ENCODE measurements at regions not wholly inside any gene's neighbourhood (a gene's known extent, or its start where the extent isn't known, plus 50 kb on each side); places are given as distances from the start of the nearest gene placed in this dataset.

- DNase-seq (ENCODE audit: low spot score): no peak
Observed at GRCh38 chr17:73932216-73932749, 271.2 kb upstream of the RPL38 start.

GRCh38 chr17:73933164-73933766 lies 270.2 kb upstream of the RPL38 start:
- no peak for DNase-seq (ENCODE audit: low spot score)

- no peak for DNase-seq (ENCODE audit: low spot score)
Observed at GRCh38 chr17:73933871-73934270, 269.6 kb upstream of the RPL38 start.

GRCh38 chr17:73934696-73935095 lies 268.8 kb upstream of the RPL38 start:
- no peak for DNase-seq (ENCODE audit: low spot score)

- DNase-seq (ENCODE audit: low spot score): no peak
Observed at GRCh38 chr17:73936908-73937627, 266.4 kb upstream of the RPL38 start.

GRCh38 chr17:73938706-73939105 lies 264.8 kb upstream of the RPL38 start:
- DNase-seq (ENCODE audit: low spot score): no peak

- DNase-seq (ENCODE audit: low spot score): no peak
Observed at GRCh38 chr17:73939806-73940205, 263.7 kb upstream of the RPL38 start.

GRCh38 chr17:73940511-73940910 lies 263.0 kb upstream of the RPL38 start:
- DNase-seq (ENCODE audit: low spot score): no peak

- DNase-seq (ENCODE audit: low spot score): no peak
Observed at GRCh38 chr17:73941919-73942530, 261.5 kb upstream of the RPL38 start.

- DNase-seq (ENCODE audit: low spot score): no peak
Observed at GRCh38 chr17:73942703-73943415, 260.6 kb upstream of the RPL38 start.

GRCh38 chr17:73943416-73944110 lies 259.9 kb upstream of the RPL38 start:
- DNase-seq (ENCODE audit: low spot score): no peak

- DNase-seq (ENCODE audit: low spot score): no peak
Observed at GRCh38 chr17:73944366-73944765, 259.1 kb upstream of the RPL38 start.

GRCh38 chr17:73947281-73947965 lies 256.1 kb upstream of the RPL38 start:
- DNase-seq (ENCODE audit: low spot score): no peak

- DNase-seq (ENCODE audit: low spot score): no peak
Observed at GRCh38 chr17:73947966-73948355, 255.5 kb upstream of the RPL38 start.

- DNase-seq (ENCODE audit: low spot score): no peak
Observed at GRCh38 chr17:73949903-73950592, 253.4 kb upstream of the RPL38 start.

- no peak for DNase-seq (ENCODE audit: low spot score)
Observed at GRCh38 chr17:73950593-73950914, 252.9 kb upstream of the RPL38 start.

- DNase-seq (ENCODE audit: low spot score): no peak
Observed at GRCh38 chr17:73952082-73952479, 251.4 kb upstream of the RPL38 start.

- no peak for DNase-seq (ENCODE audit: low spot score)
Observed at GRCh38 chr17:73952480-73953205, 250.8 kb upstream of the RPL38 start.

GRCh38 chr17:73953206-73954033 lies 250.1 kb upstream of the RPL38 start:
- no peak for DNase-seq (ENCODE audit: low spot score)

Data from cerebellar cortex (tissue), 1 donor.